ENCODE measurements at regions not wholly inside any gene's neighbourhood (a gene's known extent, or its start where the extent isn't known, plus 50 kb on each side); places are given as distances from the start of the nearest gene placed in this dataset.

DNA sequence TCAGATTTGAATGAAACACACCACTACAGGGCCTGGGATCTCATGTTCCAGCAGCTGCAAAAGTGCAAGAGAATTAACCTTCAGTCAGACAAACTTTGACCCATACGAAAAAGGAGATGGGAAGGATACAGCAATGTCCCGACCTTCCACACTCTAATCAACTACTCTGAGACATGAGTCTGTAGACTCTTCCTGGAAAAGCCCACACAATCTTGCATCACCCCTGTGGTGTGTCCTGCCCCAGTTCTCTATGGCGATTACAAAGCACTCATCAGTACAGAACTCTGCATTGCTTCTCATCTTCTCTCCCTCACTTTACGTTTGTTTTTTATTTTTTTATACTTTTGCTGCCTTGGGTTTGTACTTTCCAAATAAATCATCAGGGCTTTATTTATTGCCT lies 241.0 kb upstream of the KIF2A start:
- Histone ChIP-seq H3K9me1 (replicated peaks; ENCODE audit: control insufficient read depth, extremely low read depth, insufficient read depth, low read length) (no peaks in the 10 kb centered on the region), H3K36me3 (ENCODE audit: control insufficient read depth in 2 of 2, extremely low read depth in 1 of 2, insufficient read depth in 2 of 2, low read length in 2 of 2) (no peaks in the 10 kb centered on the region), H3K4me3 (replicated peaks in 1 of 3; ENCODE audit: insufficient read depth in 1 of 3, low read depth in 1 of 3, low read length in 3 of 3) (no peak overlapping the region), H3K27me3 (ENCODE audit: control insufficient read depth in 2 of 2, insufficient read depth in 2 of 2, low read length in 2 of 2) (peaks cover 0 to 2% of the 10 kb centered on the region in 2 experiments), H3K9me3 (replicated peaks; ENCODE audit: control insufficient read depth, insufficient read depth, low read length) (no peaks in the 10 kb centered on the region), H3K79me2 (ENCODE audit: control insufficient read depth, insufficient read depth, low read length) (no peaks in the 10 kb centered on the region), H3K27ac (ENCODE audit: insufficient read depth, low read depth, low read length) (no peak overlapping the region), H2AFZ (ENCODE audit: low read depth, low read length) (no peak overlapping the region), H3K4me1 (ENCODE audit: control insufficient read depth, extremely low read depth, insufficient read depth, low read length) (no peaks in the 10 kb centered on the region), H3K9ac (replicated peaks; ENCODE audit: extremely low read depth, insufficient read depth, low read length) (no peak overlapping the region), H3K4me2 (ENCODE audit: insufficient read depth, low read length) (no peak overlapping the region), H4K20me1 (replicated peaks; ENCODE audit: control insufficient read depth, extremely low read depth, insufficient read depth, low read length) (no peaks in the 10 kb centered on the region)
- TF ChIP-seq, protein P1, sequence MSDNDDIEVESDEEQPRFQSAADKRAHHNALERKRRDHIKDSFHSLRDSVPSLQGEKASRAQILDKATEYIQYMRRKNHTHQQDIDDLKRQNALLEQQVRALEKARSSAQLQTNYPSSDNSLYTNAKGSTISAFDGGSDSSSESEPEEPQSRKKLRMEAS (IDR thresholded peaks at IDR 0.05; ENCODE audit: insufficient read depth, insufficient read length): no peak
- ChIA-PET CTCF (interaction anchor here (1.2 kb wide), 1 partner anchor 16 kb away, joined by 3 read pairs; no protein-coding TSS in a partner anchor), POLR2A (no interaction called here)
- BruUV-seq (replicated peaks): no TSS peak
- no peak for FAIRE-seq
- dilution Hi-C loops (cut with MboI; ENCODE audit: extremely low pct_ligation_motif_present, low sequenced_read_pairs): no loop called here
- intact Hi-C loops (cut with micrococcal nuclease): no loop called here
- no peak for DNase-seq (ENCODE audit: low read depth, low spot score)

DNA sequence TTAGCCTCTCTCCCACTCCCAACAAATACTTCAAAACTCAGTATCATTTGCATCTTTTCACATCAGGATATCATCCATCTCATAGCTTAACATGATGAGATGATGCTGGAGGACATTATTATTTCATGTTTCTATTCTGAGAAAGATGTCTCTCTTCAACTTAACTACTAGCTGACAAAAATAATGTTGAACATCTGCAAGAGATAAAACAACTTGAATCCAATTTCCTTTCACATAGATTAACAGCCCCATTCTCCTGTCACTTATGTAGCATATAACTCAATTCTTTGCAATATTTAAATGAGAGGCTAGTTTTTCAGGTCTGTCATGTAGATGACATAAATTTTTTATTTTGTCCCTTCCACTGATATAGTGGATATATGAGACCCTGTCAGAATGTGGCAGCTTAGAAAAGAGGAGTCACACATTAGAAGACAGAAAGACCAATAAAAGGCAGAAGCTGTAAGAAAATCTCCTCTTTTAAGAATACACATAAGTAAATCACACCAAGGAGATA lies 239.2 kb upstream of the KIF2A start:
- Histone ChIP-seq H4K20me1 (replicated peaks; ENCODE audit: control insufficient read depth, extremely low read depth, insufficient read depth, low read length) (no peaks in the 10 kb centered on the region), H3K4me1 (ENCODE audit: control insufficient read depth, extremely low read depth, insufficient read depth, low read length) (no peaks in the 10 kb centered on the region), H3K9me1 (replicated peaks; ENCODE audit: control insufficient read depth, extremely low read depth, insufficient read depth, low read length) (no peaks in the 10 kb centered on the region), H3K36me3 (ENCODE audit: control insufficient read depth in 2 of 2, extremely low read depth in 1 of 2, insufficient read depth in 2 of 2, low read length in 2 of 2) (no peaks in the 10 kb centered on the region), H3K4me2 (ENCODE audit: insufficient read depth, low read length) (no peak overlapping the region), H3K27ac (ENCODE audit: insufficient read depth, low read depth, low read length) (no peak overlapping the region), H3K27me3 (ENCODE audit: control insufficient read depth in 2 of 2, insufficient read depth in 2 of 2, low read length in 2 of 2) (peaks cover 0 to 2% of the 10 kb centered on the region in 2 experiments), H3K9ac (replicated peaks; ENCODE audit: extremely low read depth, insufficient read depth, low read length) (no peak overlapping the region), H3K9me3 (replicated peaks; ENCODE audit: control insufficient read depth, insufficient read depth, low read length) (no peaks in the 10 kb centered on the region), H3K79me2 (ENCODE audit: control insufficient read depth, insufficient read depth, low read length) (no peaks in the 10 kb centered on the region), H2AFZ (ENCODE audit: low read depth, low read length) (no peak overlapping the region), H3K4me3 (replicated peaks in 1 of 3; ENCODE audit: insufficient read depth in 1 of 3, low read depth in 1 of 3, low read length in 3 of 3) (no peak overlapping the region)
- DNase-seq (ENCODE audit: low read depth, low spot score) (no peak), FAIRE-seq (no peak)
- ChIA-PET POLR2A (no interaction called here), CTCF (no interaction called here)
- BruUV-seq (replicated peaks): no TSS peak
- intact Hi-C loops (cut with micrococcal nuclease): no loop called here
- dilution Hi-C loops (cut with MboI; ENCODE audit: extremely low pct_ligation_motif_present, low sequenced_read_pairs): no loop called here
- TF ChIP-seq, protein P1 (IDR thresholded peaks at IDR 0.05; ENCODE audit: insufficient read depth, insufficient read length): no peak
- TF ChIP-seq, protein P2, sequence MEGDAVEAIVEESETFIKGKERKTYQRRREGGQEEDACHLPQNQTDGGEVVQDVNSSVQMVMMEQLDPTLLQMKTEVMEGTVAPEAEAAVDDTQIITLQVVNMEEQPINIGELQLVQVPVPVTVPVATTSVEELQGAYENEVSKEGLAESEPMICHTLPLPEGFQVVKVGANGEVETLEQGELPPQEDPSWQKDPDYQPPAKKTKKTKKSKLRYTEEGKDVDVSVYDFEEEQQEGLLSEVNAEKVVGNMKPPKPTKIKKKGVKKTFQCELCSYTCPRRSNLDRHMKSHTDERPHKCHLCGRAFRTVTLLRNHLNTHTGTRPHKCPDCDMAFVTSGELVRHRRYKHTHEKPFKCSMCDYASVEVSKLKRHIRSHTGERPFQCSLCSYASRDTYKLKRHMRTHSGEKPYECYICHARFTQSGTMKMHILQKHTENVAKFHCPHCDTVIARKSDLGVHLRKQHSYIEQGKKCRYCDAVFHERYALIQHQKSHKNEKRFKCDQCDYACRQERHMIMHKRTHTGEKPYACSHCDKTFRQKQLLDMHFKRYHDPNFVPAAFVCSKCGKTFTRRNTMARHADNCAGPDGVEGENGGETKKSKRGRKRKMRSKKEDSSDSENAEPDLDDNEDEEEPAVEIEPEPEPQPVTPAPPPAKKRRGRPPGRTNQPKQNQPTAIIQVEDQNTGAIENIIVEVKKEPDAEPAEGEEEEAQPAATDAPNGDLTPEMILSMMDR (IDR thresholded peaks at IDR 0.05; ENCODE audit: extremely low read depth in 1 of 2, insufficient read depth in 1 of 2, low read depth in 1 of 2, low read length in 2 of 2): no peak
